ENCODE measurements at regions not wholly inside any gene's neighbourhood (a gene's known extent, or its start where the extent isn't known, plus 50 kb on each side); places are given as distances from the start of the nearest gene placed in this dataset.

- Histone ChIP-seq H3K36me3 (ENCODE audit: control insufficient read depth, insufficient read depth, low read length) (no peaks in the 10 kb centered on the region), H3K4me3 (replicated peaks; ENCODE audit: low read depth, low read length) (no peak overlapping the region), H3K27me3 (replicated peaks; ENCODE audit: control insufficient read depth, insufficient read depth, low read length) (no peaks in the 10 kb centered on the region)
- no peak for DNase-seq (ENCODE audit: extremely low read depth, insufficient read length)
- TF ChIP-seq, protein P1, sequence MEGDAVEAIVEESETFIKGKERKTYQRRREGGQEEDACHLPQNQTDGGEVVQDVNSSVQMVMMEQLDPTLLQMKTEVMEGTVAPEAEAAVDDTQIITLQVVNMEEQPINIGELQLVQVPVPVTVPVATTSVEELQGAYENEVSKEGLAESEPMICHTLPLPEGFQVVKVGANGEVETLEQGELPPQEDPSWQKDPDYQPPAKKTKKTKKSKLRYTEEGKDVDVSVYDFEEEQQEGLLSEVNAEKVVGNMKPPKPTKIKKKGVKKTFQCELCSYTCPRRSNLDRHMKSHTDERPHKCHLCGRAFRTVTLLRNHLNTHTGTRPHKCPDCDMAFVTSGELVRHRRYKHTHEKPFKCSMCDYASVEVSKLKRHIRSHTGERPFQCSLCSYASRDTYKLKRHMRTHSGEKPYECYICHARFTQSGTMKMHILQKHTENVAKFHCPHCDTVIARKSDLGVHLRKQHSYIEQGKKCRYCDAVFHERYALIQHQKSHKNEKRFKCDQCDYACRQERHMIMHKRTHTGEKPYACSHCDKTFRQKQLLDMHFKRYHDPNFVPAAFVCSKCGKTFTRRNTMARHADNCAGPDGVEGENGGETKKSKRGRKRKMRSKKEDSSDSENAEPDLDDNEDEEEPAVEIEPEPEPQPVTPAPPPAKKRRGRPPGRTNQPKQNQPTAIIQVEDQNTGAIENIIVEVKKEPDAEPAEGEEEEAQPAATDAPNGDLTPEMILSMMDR (IDR thresholded peaks at IDR 0.05; ENCODE audit: insufficient read depth, low read length, poor library complexity, severe bottlenecking), result no peak
Measured at GRCh38 chr7:22666732-22667131, 60.3 kb upstream of the IL6 start.

- Histone ChIP-seq H3K36me3 (ENCODE audit: control insufficient read depth, insufficient read depth, low read length) (no peaks in the 10 kb centered on the region), H3K4me3 (replicated peaks; ENCODE audit: low read depth, low read length) (no peak overlapping the region), H3K27me3 (replicated peaks; ENCODE audit: control insufficient read depth, insufficient read depth, low read length) (no peaks in the 10 kb centered on the region)
- no peak for DNase-seq (ENCODE audit: extremely low read depth, insufficient read length)
- TF ChIP-seq, protein P1 (IDR thresholded peaks at IDR 0.05; ENCODE audit: insufficient read depth, low read length, poor library complexity, severe bottlenecking), result no peak
Measured at GRCh38 chr7:22665923-22666322, 61.1 kb upstream of the IL6 start.

DNA sequence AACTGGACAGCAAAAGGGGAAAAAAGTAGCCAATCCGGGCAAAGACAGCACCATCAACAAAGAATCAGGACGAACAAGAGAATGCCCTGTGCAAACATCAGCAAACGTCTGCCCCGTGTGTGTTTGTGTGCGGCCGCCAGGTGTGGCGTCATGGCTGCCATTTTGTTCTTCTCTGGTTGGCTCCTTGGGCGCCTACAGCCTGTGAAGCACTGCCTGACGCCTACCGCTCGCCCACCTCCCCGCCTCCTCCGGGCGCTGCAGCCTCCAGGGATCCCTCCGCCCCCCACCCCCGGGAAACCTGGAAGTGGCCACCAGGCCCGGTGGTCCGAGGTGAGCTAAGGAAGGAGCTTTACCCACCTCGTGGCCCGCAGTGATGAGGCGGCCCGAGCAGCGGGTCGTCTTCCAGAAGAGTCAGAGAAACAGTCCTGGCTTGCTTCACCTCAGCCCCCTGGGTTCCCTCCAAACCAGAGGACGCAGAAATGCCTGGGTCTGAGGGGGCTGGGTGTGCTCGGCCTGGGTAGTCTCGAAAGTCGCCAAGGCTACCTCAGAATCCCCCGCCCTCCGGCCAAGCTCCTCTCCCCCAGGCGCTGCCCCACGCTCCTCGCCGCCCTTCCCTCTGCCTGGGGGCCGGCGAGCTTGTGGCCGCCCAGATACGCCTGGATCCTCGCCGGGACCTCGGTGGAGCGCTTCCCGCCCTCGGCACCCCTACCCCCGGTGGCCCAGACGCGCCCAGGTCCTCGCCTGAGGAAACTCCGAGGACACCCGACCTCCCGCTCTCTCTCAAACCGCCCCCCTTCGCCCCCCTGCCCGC, 61.8 kb upstream of the IL6 start:
- Histone ChIP-seq H3K27me3 (replicated peaks; ENCODE audit: control insufficient read depth, insufficient read depth, low read length) (no peaks in the 10 kb centered on the region), H3K36me3 (ENCODE audit: control insufficient read depth, insufficient read depth, low read length) (no peaks in the 10 kb centered on the region), H3K4me3 (replicated peaks; ENCODE audit: low read depth, low read length) (no peak overlapping the region)
- TF ChIP-seq, protein P1 (IDR thresholded peaks at IDR 0.05; ENCODE audit: insufficient read depth, low read length, poor library complexity, severe bottlenecking), result no peak
- no peak for DNase-seq (ENCODE audit: extremely low read depth, insufficient read length)

GRCh38 chr7:22663721-22664120, 63.3 kb upstream of the IL6 start:
- TF ChIP-seq, protein P1 (IDR thresholded peaks at IDR 0.05; ENCODE audit: insufficient read depth, low read length, poor library complexity, severe bottlenecking), result no peak
- H3K4me3 ChIP-seq (replicated peaks; ENCODE audit: low read depth, low read length), result no peak overlapping the region
- H3K27me3 ChIP-seq (replicated peaks; ENCODE audit: control insufficient read depth, insufficient read depth, low read length), result no peaks in the 10 kb centered on the region
- DNase-seq (ENCODE audit: extremely low read depth, insufficient read length), result no peak
- H3K36me3 ChIP-seq (ENCODE audit: control insufficient read depth, insufficient read depth, low read length), result no peaks in the 10 kb centered on the region

- Histone ChIP-seq H3K36me3 (ENCODE audit: control insufficient read depth, insufficient read depth, low read length) (no peaks in the 10 kb centered on the region), H3K27me3 (replicated peaks; ENCODE audit: control insufficient read depth, insufficient read depth, low read length) (no peaks in the 10 kb centered on the region), H3K4me3 (replicated peaks; ENCODE audit: low read depth, low read length) (no peak overlapping the region)
- TF ChIP-seq, protein P1 (IDR thresholded peaks at IDR 0.05; ENCODE audit: insufficient read depth, low read length, poor library complexity, severe bottlenecking), result no peak
- no peak for DNase-seq (ENCODE audit: extremely low read depth, insufficient read length)
Measured at GRCh38 chr7:22663357-22663718, 63.7 kb upstream of the IL6 start.
